GM21360 (cell line): ENCODE measurements at regions not wholly inside any gene's neighbourhood (a gene's known extent, or its start where the extent isn't known, plus 50 kb on each side); places are given as distances from the start of the nearest gene placed in this dataset.
A peak's percentile ranks its signal among the peaks of the same experiment; 100 is the strongest.
"Not testable (repeated sequence)": the region's sequence is repeated elsewhere in the genome, so short reads cannot be mapped to it uniquely, and the experiment has no call there.

Experiments used
- ATAC-seq: cut with Tn5 transposase; IDR thresholded peaks from one replicate; pipeline ENCODE4 v1.9.1; 2021; ENCODE audit warnings: mild to moderate bottlenecking, moderate library complexity; ENCODE audit not compliant: unreplicated experiment

- ATAC-seq = peak; percentile 93
Observed at GRCh38 chr5:117131048-117131679, 556.5 kb upstream of the SEMA6A start.

DNA sequence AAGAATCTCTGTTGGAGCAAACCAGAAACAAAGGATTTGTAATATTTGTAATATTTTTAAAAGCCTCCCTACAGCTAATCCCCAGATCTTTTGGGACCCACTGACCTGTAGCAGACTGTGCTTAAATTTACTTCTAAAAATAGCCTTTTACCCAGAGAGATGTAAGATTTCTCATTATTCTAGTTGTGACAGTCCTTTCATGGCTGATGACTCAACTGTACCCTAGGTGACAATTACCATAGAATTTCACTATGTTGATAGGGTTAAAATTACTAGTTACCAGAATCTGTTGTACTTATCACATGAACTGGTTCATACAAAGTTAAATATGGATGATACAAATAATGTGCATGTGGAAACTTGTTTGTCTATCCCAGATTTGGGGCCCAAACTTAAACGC is 543.9 kb upstream of the SEMA6A start:
- no peak for ATAC-seq

GRCh38 chr5:117117314-117117713 is 542.7 kb upstream of the SEMA6A start:
- ATAC-seq = not testable (repeated sequence)

DNA sequence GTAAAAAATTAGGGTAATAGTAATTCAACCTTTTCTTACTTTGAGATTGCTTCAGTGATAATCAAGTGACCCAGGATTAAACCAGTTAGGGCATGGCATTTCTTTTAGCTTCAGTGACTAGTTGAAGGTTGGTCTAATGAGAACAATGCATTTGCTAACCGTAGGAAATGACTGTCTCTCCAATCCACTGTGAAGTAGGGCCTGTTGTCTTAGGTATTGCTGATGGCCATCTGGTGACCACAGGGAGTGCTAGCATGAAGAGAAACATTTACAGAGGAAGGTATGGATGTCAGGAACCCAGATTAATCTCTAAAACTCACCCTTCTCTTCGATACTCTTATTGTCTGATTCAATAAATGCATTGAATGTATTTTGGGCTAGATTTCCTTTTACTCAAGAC is 535.9 kb upstream of the SEMA6A start:
- no peak for ATAC-seq

DNA sequence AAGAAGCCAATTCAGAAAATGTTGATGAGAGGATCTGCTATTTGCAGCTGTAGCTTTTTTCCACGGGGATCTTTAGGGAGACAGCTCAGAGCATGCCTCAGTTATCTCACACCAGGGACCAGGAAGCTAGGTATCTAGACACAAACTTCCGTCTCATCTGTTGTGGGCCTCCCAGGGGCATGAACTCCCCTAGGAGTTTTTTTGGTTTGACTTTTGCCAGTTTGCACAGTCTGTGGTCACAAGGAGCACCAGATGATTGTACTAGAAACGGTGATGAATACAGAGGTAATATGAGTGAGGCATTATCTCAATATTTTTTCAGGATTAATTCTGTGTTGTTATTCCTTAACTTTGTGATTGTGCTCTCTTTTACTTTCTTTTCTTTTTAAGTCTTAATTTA is 533.2 kb upstream of the SEMA6A start:
- ATAC-seq = no peak

DNA sequence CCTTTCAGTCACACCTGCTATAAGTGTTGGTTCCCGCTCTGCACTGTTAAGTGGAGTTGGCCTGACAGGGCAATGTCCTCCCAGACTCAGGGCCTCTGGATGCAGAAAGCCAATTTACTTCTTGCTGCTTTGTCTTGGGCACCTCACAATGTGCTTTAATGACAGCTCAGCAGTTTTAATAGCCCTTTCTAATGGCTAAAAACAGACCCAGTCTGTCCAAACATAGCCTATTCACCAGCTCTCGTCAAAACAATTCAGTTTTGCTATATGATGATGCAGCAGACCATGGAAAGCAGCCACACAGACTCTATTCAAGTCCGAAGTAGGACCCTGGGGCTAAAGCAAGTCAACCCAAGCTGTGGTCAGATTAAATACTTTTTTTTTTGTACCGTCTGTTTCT is 529.1 kb upstream of the SEMA6A start:
- no peak for ATAC-seq

GRCh38 chr5:117102591-117102990 is 528.0 kb upstream of the SEMA6A start:
- no peak for ATAC-seq

DNA sequence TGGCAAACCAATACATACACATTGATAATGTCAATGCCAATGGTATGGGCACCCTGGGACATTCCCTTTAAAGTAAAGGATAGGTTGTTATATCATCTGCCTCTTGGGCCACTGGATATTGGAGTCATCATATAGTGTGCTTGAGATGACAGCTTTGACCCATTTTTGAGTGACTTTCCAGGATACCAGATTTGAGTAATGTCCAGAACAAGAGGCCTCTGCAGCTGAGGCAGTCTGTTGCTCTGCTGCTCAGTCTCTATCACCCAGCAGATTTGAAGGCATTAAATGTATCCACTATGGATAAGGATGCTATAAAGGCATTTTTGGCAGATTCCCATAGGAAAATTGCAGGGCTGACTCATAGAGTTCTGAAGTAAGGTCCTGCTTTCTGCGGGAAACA is 525.6 kb upstream of the SEMA6A start:
- no peak for ATAC-seq

- ATAC-seq = no peak
Observed at GRCh38 chr5:117098094-117098493, 523.5 kb upstream of the SEMA6A start.

DNA sequence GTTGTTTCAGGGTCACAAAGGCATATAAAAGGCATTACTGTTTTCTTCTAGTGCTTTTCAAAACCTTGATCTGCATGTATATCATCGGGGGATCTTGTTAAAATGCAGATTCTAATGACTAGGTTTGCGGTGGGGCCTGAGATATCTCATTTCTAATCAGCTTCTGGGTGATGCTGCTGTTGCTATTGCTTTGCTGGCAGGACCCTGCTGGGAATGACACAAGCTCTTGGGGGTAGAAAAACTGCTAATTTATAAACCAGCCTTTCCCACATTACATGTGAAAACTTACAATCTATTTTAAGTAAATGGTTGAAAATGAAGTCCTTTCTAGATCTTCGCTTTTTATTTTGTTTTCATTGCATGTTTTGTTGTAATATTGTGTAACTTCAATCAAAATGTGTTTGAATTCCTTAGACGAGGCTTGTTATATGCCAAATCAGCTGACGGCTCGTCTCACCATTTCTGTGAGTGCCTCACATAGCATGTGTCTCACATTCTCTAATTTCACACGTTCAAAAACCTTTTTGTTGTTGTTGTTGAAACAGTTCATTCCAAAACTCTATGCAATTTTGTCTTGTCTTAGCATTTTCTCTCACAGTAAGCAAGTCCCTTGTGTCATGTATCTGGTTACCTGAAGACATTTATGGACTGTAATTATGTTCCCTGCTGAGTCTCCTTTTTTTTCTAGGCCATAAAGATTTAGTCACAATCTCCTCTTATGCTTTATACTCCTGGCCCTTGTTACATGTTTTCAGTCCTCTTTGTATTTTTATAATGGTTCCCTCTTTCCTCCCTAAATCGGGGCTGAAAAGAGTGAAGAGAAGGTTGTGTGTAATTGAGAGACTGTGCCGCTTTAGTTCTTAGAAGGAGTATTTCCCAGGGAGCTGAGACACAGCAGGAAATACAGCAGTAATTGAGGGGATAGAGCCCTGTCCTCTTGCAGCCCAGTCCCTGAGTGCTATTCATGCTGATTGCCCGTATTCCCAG is 521.0 kb upstream of the SEMA6A start:
- ATAC-seq = no peak

DNA sequence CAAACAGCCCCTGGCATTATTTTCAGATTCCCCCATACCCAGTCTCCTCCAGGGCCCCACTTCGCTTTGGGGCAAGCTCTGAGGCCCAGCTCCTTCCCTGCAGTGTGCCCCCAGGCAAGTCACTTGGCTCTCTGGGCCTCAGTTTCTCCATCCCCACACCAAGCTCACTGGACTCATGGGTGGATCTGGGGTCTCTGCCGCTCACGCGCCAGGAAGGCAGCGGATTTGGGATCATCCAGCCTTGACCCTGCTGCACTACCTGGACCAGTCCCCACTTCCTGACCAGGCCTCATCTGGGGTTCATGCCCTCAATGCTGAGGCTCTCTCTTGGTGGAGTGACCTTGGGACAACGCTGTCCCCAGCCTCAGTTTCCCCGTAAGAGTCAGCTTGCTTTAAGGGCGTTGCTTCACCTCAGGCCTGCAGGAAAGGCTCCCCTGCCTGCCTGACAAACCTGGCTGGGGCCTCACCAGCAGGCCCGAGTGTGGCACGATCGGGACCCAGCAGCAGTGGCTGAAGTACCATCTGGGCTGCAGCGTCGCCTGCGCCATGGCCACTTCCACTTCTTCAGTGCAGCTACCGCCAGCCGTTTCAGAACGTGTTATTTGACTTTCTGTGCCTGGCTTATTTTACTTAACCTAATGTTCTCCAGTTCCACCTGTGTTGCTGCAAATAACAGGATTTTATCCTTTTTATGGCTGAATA is 519.6 kb upstream of the SEMA6A start:
- no peak for ATAC-seq

- ATAC-seq = no peak
Observed at GRCh38 chr5:117093653-117094052, 519.0 kb upstream of the SEMA6A start.

GRCh38 chr5:117089001-117089400 is 514.4 kb upstream of the SEMA6A start:
- ATAC-seq = no peak

- ATAC-seq = no peak
Observed at GRCh38 chr5:117088176-117088575, 513.6 kb upstream of the SEMA6A start.

GRCh38 chr5:117084067-117084466 is 509.4 kb upstream of the SEMA6A start:
- ATAC-seq = no peak

GRCh38 chr5:117082977-117083376 is 508.4 kb upstream of the SEMA6A start:
- no peak for ATAC-seq

DNA sequence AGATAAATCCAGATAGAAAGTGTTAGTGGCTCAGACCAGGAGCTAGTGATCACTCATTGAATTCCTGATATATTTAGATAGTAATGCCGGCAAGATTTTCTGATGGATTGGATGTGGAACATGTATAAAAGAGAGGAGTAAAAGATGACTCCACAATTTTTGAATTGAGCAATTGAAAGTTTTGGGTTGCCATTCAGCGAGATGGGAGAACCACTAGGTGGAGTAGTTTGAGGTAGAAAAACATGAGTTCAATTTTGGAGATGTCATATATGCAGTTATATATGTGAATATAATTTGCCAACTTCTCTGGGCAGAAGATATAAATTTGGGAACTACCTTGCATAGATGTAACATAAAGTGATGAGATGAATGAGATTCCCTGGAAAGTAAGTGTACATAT is 502.5 kb upstream of the SEMA6A start:
- no peak for ATAC-seq

- ATAC-seq = no peak
Observed at GRCh38 chr5:117072439-117072838, 497.8 kb upstream of the SEMA6A start.

DNA sequence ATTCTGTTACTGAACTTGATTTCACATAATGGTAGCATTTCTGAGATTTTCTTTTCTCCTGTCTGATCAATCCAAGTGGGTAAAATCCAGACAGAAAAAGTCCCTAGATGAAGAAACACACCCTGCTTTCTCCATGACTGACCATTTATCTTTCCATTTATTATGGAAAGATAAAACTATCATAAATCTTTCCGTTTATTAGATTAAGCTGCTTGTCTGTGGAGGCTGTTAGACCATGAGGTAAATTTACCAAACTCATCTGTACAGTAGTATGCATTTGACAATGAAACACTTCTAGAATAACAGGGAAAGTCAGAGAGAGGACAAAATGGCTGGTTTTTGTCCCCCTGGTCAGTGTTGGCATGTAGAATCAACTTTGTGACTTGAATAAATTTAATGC is 491.2 kb upstream of the SEMA6A start:
- no peak for ATAC-seq

DNA sequence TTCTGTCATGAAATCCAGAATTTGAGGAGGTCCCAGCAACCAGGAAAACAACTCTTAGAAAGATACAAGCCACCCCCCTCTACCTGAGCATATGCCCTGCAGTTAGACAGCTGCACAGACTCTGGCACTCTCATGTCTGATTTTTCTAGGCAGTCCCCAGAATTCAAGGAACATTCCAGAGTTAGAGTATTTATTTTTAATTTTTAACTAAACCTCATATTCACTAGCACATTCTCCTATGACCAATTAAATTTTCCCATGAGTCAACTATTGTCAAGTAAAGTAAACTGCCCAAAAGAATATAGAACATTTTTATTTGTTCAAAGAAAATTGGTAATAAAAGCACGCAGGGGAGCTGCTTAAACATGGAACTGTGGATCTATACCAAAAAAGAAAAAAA is 490.5 kb upstream of the SEMA6A start:
- ATAC-seq = no peak

- ATAC-seq = no peak
Observed at GRCh38 chr5:117060099-117060498, 485.5 kb upstream of the SEMA6A start.

- no peak for ATAC-seq
Observed at GRCh38 chr5:117058740-117059139, 484.1 kb upstream of the SEMA6A start.
